SK-N-SH (cell line): ENCODE measurements at regions not wholly inside any gene's neighbourhood (a gene's known extent, or its start where the extent isn't known, plus 50 kb on each side); places are given as distances from the start of the nearest gene placed in this dataset.

Experiments
- CTCF ChIA-PET: fragments of 300-600, 350-600 bp; formaldehyde crosslinking; extraction: SDS; loops from one replicate; lab custom pipeline; 2021; lab: Yijun Ruan, JAX
- POLR2A ChIA-PET: fragments of 350-600 bp; sonication (Branson Sonifier 250); formaldehyde crosslinking; extraction: SDS; loops from one replicate; lab custom pipeline; 2020; ENCODE audit warnings: antibody characterized with exemption, inconsistent platforms; lab: Yijun Ruan, JAX
- DNase-seq: peaks from one replicate; pipeline ENCODE4 v3.0.0; 2012
- H2AFZ ChIP-seq: fragments of 200-600 bp; sonication (generic); 2 replicates; pipeline ENCODE4 v1.8.1; 2016; ENCODE audit warnings: antibody characterized with exemption, mild to moderate bottlenecking, low read depth
- H3F3A ChIP-seq: fragments of 200-600 bp; sonication (generic); replicated peaks from 2 replicates; pipeline ENCODE3; 2016; ENCODE audit warnings: antibody characterized with exemption, mild to moderate bottlenecking; ENCODE audit not compliant: insufficient read depth
- H3K27ac ChIP-seq, 2 experiments: fragments of 200-500 bp in 1 of 2; fragments of 200-600 bp in 1 of 2; sonication (Bioruptor generic) in 1 of 2; sonication (generic), shearing (Covaris generic) in 1 of 2; 2 replicates each; pipeline versions ENCODE4 v1.5.1 to v1.6.1; 2014 to 2016; ENCODE audit warnings: low read depth in 2 of 2, inconsistent platforms in 1 of 2, low read length in 1 of 2, mild to moderate bottlenecking in 1 of 2, mixed read lengths in 1 of 2
- H3K27me3 ChIP-seq: fragments of 200-600 bp; sonication (generic), shearing (Covaris generic); 2 replicates; pipeline ENCODE4 v1.6.1; 2016; ENCODE audit warnings: mixed run types; ENCODE audit not compliant: insufficient read depth
- H3K36me3 ChIP-seq, 2 experiments: fragments of 200-500 bp in 1 of 2; fragments of 200-600 bp in 1 of 2; sonication (Bioruptor generic) in 1 of 2; sonication (generic) in 1 of 2; replicated peaks in 1 of 2; 2 replicates each; pipeline versions ENCODE3 to v1.5.1; 2014 to 2016; ENCODE audit warnings: low read length in 1 of 2, mild to moderate bottlenecking in 1 of 2; ENCODE audit not compliant: insufficient read depth in 2 of 2, control insufficient read depth in 1 of 2
- H3K4me1 ChIP-seq, 2 experiments: fragments of 200-500 bp in 1 of 2; fragments of 200-600 bp in 1 of 2; sonication (Bioruptor generic) in 1 of 2; sonication (generic), shearing (Covaris generic) in 1 of 2; 2 replicates each; pipeline versions ENCODE4 v1.5.1 to v1.6.1; 2014 to 2016; ENCODE audit warnings: low read depth in 1 of 2, low read length in 1 of 2, mixed run types in 1 of 2; ENCODE audit not compliant: insufficient read depth in 2 of 2, control insufficient read depth in 1 of 2
- H3K4me2 ChIP-seq: fragments of 200-600 bp; sonication (generic), shearing (Covaris generic); 2 replicates; pipeline ENCODE4 v1.6.1; 2017; ENCODE audit warnings: mixed run types
- H3K4me3 ChIP-seq, 2 experiments: fragments of 200-500 bp in 1 of 2; fragments of 200-600 bp in 1 of 2; sonication (Bioruptor generic) in 1 of 2; sonication (generic), shearing (Covaris generic) in 1 of 2; 2 replicates each; pipeline versions ENCODE4 v1.5.1 to v1.8.1; 2014 to 2016; ENCODE audit warnings: low read depth in 2 of 2, inconsistent platforms in 1 of 2, low read length in 1 of 2, mild to moderate bottlenecking in 1 of 2, mixed read lengths in 1 of 2, moderate library complexity in 1 of 2
- H3K79me2 ChIP-seq: fragments of 200-600 bp; sonication (generic); 2 replicates; pipeline ENCODE4 v1.8.1; 2017; ENCODE audit warnings: mild to moderate bottlenecking; ENCODE audit not compliant: insufficient read depth
- H3K9ac ChIP-seq: fragments of 200-600 bp; sonication (generic); 2 replicates; pipeline ENCODE4 v1.6.1; 2017; ENCODE audit warnings: mixed run types
- H3K9me2 ChIP-seq: fragments of 200-600 bp; sonication (generic); 2 replicates; pipeline ENCODE4 v1.6.1; 2017; ENCODE audit warnings: mixed run types
- H3K9me3 ChIP-seq: fragments of 200-600 bp; sonication (generic); 2 replicates; pipeline ENCODE4 v1.6.1; 2017; ENCODE audit warnings: mixed run types, mild to moderate bottlenecking, moderate library complexity
- H4K20me1 ChIP-seq: fragments of 200-600 bp; sonication (generic); 2 replicates; pipeline ENCODE4 v1.6.1; 2017; ENCODE audit warnings: mild to moderate bottlenecking, mixed run types; ENCODE audit not compliant: insufficient read depth
- CHD2 ChIP-seq: fragments of 150-350 bp; IDR thresholded peaks from 2 replicates; pipeline ENCODE4 v1.6.1; 2018; ENCODE audit warnings: low read length; ENCODE audit not compliant: partially characterized antibody
- EP300 ChIP-seq, 2 experiments: IDR thresholded peaks; 2 replicates each; pipeline versions ENCODE4 v1.4.0 to v1.6.1; 2012; ENCODE audit warnings: borderline replicate concordance in 1 of 2, low read depth in 1 of 2, low read length in 1 of 2
- FOSL2 ChIP-seq: IDR thresholded peaks from 2 replicates; pipeline ENCODE4 v1.4.0; 2012; ENCODE audit warnings: low read depth, mild to moderate bottlenecking, moderate library complexity, borderline replicate concordance
- FOXJ3 ChIP-seq: sonication (generic); formaldehyde crosslinking; IDR thresholded peaks from 2 replicates; pipeline ENCODE4 v1.5.1; 2020; ENCODE audit warnings: mild to moderate bottlenecking, missing genetic modification reagents
- GABPA ChIP-seq: IDR thresholded peaks from 2 replicates; pipeline ENCODE4 v1.4.0; 2012; ENCODE audit warnings: low read depth, mild to moderate bottlenecking
- JUND ChIP-seq: IDR thresholded peaks from 2 replicates; pipeline ENCODE4 v1.4.0; 2012
- MXI1 ChIP-seq: IDR thresholded peaks from 2 replicates; pipeline ENCODE4 v1.6.1; 2012; ENCODE audit warnings: mild to moderate bottlenecking, low read depth, low read length, improper control_type of control experiment
- NRF1 ChIP-seq: IDR thresholded peaks from 2 replicates; pipeline ENCODE4 v1.6.1; 2012; ENCODE audit warnings: low read depth, mild to moderate bottlenecking, low read length
- RCOR1 ChIP-seq: fragments of 150-350 bp; IDR thresholded peaks from 2 replicates; pipeline ENCODE4 v1.6.1; 2017; ENCODE audit warnings: antibody characterized with exemption, low read length
- SIN3A ChIP-seq: IDR thresholded peaks from 2 replicates; pipeline ENCODE4 v1.6.1; 2012; ENCODE audit warnings: low read depth, mild to moderate bottlenecking, low read length, moderate library complexity, borderline replicate concordance
- SMC3 ChIP-seq: IDR thresholded peaks from 2 replicates; pipeline ENCODE4 v1.6.1; 2012; ENCODE audit warnings: low read depth, low read length, improper control_type of control experiment
- TAF1 ChIP-seq: IDR thresholded peaks from 2 replicates; pipeline ENCODE4 v1.6.1; 2012; ENCODE audit warnings: low read depth, mild to moderate bottlenecking, low read length, moderate library complexity, borderline replicate concordance
- TEAD4 ChIP-seq: IDR thresholded peaks from 2 replicates; pipeline ENCODE4 v1.4.0; 2012; ENCODE audit warnings: mild to moderate bottlenecking, borderline replicate concordance; ENCODE audit not compliant: insufficient read depth
- WGBS: methylation state at CpG from one replicate; pipeline ENCODE4 v1.1.6; 2017; ENCODE audit warnings: low lambda C conversion rate; 5-methylcytosine and 5-hydroxymethylcytosine counted together
- TF ChIP-seq, protein P1 (sequence below): IDR thresholded peaks from 2 replicates; pipeline ENCODE4 v1.6.1; 2012; ENCODE audit warnings: mild to moderate bottlenecking, low read depth, low read length, moderate library complexity
- TF ChIP-seq, protein P2 (sequence below): IDR thresholded peaks from 2 replicates; pipeline ENCODE4; 2012
- TF ChIP-seq, protein P3 (sequence below): fragments of 150-350 bp; IDR thresholded peaks from 2 replicates; pipeline ENCODE4 v1.6.1; 2016; ENCODE audit warnings: mild to moderate bottlenecking, low read depth, low read length
- TF ChIP-seq, protein P4 (sequence below): IDR thresholded peaks from 2 replicates; pipeline ENCODE4 v1.4.0; 2012; ENCODE audit warnings: low read depth

DNA sequence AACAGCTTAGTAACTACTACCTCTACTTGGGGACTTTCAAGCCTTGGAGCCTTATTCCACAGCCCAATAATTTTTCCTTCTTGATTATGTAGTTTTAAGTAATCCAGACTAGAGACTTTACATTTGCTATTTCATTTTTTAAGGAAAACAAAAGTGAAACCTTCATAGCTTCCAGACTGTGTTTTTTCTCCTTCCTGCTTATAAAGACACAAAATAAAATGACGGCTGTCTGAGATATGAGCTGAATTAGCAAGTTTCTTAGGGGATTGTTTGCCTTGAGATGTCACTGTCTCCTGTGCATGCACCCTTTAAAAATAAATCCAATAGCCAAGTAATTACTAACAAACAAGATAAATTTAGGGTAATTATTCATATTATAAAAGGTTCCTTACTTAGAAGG lies 78.8 kb upstream of the PACRGL start:
- Histone ChIP-seq H3K27ac (no peak overlapping the region), H3K9me3 (no peaks in the 10 kb centered on the region), H3K79me2 (no peaks in the 10 kb centered on the region), H3K4me3 (no peak overlapping the region), H3K9me2 (no peaks in the 10 kb centered on the region), H3F3A (no peaks in the 10 kb centered on the region), H3K4me1 (peaks cover 0 to 4% of the 10 kb centered on the region in 2 experiments; a peak in 2 of 4 replicates), H3K27me3 (no peaks in the 10 kb centered on the region), H2AFZ (no peak overlapping the region), H4K20me1 (no peaks in the 10 kb centered on the region), H3K36me3 (peaks cover 18 to 37% of the 10 kb centered on the region in 2 experiments), H3K9ac (no peak overlapping the region), H3K4me2 (no peak overlapping the region)
- DNase-seq: no peak
- CTCF ChIA-PET: interaction anchor here (1.2 kb wide), 1 partner anchor 200 kb away, joined by 3 read pairs; no protein-coding TSS in a partner anchor
- TF ChIP-seq, protein P1, sequence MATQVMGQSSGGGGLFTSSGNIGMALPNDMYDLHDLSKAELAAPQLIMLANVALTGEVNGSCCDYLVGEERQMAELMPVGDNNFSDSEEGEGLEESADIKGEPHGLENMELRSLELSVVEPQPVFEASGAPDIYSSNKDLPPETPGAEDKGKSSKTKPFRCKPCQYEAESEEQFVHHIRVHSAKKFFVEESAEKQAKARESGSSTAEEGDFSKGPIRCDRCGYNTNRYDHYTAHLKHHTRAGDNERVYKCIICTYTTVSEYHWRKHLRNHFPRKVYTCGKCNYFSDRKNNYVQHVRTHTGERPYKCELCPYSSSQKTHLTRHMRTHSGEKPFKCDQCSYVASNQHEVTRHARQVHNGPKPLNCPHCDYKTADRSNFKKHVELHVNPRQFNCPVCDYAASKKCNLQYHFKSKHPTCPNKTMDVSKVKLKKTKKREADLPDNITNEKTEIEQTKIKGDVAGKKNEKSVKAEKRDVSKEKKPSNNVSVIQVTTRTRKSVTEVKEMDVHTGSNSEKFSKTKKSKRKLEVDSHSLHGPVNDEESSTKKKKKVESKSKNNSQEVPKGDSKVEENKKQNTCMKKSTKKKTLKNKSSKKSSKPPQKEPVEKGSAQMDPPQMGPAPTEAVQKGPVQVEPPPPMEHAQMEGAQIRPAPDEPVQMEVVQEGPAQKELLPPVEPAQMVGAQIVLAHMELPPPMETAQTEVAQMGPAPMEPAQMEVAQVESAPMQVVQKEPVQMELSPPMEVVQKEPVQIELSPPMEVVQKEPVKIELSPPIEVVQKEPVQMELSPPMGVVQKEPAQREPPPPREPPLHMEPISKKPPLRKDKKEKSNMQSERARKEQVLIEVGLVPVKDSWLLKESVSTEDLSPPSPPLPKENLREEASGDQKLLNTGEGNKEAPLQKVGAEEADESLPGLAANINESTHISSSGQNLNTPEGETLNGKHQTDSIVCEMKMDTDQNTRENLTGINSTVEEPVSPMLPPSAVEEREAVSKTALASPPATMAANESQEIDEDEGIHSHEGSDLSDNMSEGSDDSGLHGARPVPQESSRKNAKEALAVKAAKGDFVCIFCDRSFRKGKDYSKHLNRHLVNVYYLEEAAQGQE: no peak
- TF ChIP-seq FOSL2 (no peak), NRF1 (no peak), TEAD4 (no peak), SIN3A (no peak)
- TF ChIP-seq, protein P2, sequence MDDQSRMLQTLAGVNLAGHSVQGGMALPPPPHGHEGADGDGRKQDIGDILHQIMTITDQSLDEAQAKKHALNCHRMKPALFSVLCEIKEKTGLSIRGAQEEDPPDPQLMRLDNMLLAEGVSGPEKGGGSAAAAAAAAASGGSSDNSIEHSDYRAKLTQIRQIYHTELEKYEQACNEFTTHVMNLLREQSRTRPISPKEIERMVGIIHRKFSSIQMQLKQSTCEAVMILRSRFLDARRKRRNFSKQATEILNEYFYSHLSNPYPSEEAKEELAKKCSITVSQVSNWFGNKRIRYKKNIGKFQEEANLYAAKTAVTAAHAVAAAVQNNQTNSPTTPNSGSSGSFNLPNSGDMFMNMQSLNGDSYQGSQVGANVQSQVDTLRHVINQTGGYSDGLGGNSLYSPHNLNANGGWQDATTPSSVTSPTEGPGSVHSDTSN: no peak
- TF ChIP-seq, protein P3, sequence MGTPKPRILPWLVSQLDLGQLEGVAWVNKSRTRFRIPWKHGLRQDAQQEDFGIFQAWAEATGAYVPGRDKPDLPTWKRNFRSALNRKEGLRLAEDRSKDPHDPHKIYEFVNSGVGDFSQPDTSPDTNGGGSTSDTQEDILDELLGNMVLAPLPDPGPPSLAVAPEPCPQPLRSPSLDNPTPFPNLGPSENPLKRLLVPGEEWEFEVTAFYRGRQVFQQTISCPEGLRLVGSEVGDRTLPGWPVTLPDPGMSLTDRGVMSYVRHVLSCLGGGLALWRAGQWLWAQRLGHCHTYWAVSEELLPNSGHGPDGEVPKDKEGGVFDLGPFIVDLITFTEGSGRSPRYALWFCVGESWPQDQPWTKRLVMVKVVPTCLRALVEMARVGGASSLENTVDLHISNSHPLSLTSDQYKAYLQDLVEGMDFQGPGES: no peak
- TF ChIP-seq, protein P4, sequence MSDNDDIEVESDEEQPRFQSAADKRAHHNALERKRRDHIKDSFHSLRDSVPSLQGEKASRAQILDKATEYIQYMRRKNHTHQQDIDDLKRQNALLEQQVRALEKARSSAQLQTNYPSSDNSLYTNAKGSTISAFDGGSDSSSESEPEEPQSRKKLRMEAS: no peak
- WGBS: 73% methylated on average over 1 of the region's 1 CpG
- POLR2A ChIA-PET: no interaction called here

DNA sequence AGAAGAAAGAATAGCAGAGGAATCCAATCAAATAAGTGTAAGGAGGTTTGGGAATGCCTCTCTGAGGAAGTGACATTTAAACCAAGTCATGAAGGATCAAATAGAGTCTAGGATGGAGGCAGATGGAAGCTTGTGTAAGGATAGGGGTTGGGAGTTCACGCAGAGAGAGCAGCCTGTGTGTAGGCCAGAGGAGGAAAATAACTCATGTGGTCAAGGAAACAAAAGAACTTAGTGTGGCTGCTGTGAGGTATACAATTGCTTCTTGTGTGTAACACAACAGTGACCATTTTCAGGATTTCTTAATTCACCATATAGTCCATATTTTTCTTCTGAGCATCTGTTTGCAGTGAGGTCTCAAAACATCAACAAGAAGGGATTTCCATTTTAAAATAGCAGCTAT lies 77.6 kb upstream of the PACRGL start:
- no peak for DNase-seq
- WGBS: 86% methylated on average over 1 of the region's 1 CpG
- CTCF ChIA-PET: interaction anchor here (1.2 kb wide), 1 partner anchor 201 kb away, joined by 3 read pairs; no protein-coding TSS in a partner anchor
- TF ChIP-seq TAF1: no peak
- TF ChIP-seq, protein P4: no peak
- no peak for TF ChIP-seq RCOR1
- TF ChIP-seq CHD2: no peak
- no peak for TF ChIP-seq GABPA
- no peak for TF ChIP-seq SIN3A
- no peak for TF ChIP-seq TEAD4
- no peak for TF ChIP-seq JUND
- no peak for TF ChIP-seq FOSL2
- TF ChIP-seq, protein P1: no peak
- no peak for TF ChIP-seq SMC3
- no peak for TF ChIP-seq MXI1
- no peak for TF ChIP-seq FOXJ3 (CRISPR knock-in tag)
- TF ChIP-seq EP300 (IDR thresholded peaks at IDR 0.05; ENCODE audit: borderline replicate concordance in 1 of 2, low read depth in 1 of 2, low read length in 1 of 2): no peak

More for the DNA sequence above, 77.6 kb upstream of the PACRGL start:
- POLR2A ChIA-PET: no interaction called here
- H3K4me2 ChIP-seq: no peak overlapping the region
- peaks cover 0 to 4% of the 10 kb centered on the region in 2 experiments; a peak in 2 of 4 replicates for H3K4me1 ChIP-seq
- H3K79me2 ChIP-seq: no peaks in the 10 kb centered on the region
- H4K20me1 ChIP-seq: no peaks in the 10 kb centered on the region
- no peak overlapping the region for H3K27ac ChIP-seq
- H3K36me3 ChIP-seq: peaks cover 14 to 27% of the 10 kb centered on the region in 2 experiments
- H3K9me3 ChIP-seq: no peaks in the 10 kb centered on the region
- H3K9me2 ChIP-seq: no peaks in the 10 kb centered on the region
- no peak overlapping the region for H2AFZ ChIP-seq
- H3K9ac ChIP-seq: no peak overlapping the region
- no peak overlapping the region for H3K4me3 ChIP-seq
- H3F3A ChIP-seq: no peaks in the 10 kb centered on the region
- no peaks in the 10 kb centered on the region for H3K27me3 ChIP-seq
